ENCODE measurements at regions not wholly inside any gene's neighbourhood (a gene's known extent, or its start where the extent isn't known, plus 50 kb on each side); places are given as distances from the start of the nearest gene placed in this dataset.

DNA sequence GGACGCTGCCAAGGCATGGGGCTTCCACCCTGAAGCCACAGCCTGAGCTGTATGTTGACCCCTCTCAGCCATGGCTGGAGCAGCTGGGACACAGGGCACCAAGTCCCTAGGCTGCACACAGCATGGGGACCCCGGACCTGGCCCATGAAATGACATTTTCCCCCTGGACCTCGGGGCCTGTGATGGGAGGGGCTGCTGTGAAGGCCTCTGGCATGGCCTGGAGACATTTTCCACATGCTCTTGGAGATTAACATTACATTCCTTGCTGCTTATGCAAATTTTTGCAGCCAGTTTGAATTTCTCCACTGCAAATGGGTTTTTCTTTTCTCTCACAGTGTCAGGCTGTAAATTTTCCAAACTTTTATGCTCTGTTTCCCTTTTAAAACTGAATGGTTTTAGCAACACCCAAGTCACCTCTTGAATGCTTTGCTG, 463.6 kb downstream of the ZWINT start:
- Histone ChIP-seq H3K4me1 (no peaks in the 10 kb centered on the region), H3K27me3 (no peaks in the 10 kb centered on the region)
- WGBS: 64% methylated on average over 2 of the region's 3 CpGs

DNA sequence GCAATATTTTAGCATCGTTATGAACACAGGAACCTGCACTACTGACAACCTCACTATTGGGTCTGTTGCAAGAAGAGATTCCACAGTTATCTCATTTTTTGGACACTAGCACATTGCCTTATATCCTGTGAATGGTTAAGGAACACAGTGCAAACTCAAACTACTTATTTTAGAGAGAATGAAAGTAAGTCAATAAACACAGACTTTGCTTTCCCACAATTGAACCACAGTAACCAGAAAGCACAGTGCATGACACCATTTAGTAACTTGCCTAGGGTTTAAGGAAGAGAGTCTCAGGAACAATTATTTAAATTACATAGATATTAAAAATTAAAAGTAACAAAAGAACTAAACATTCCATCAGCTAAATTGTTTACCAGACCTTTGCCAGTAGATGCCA, 468.8 kb downstream of the ZWINT start:
- H3K27me3 ChIP-seq: no peaks in the 10 kb centered on the region
- DNase-seq (ENCODE audit: extremely low spot score): no peak
- H3K9me3 ChIP-seq: peaks cover 0 to 3% (median 0%) of the 10 kb centered on the region in 4 donors
- WGBS: 63% methylated on average over 1 of the region's 1 CpG
- intact Hi-C loops (cut with DNase I): no loop called here
- H3K27ac ChIP-seq (replicated peaks in 1 of 4): no peak overlapping the region
- H3K4me3 ChIP-seq: no peak overlapping the region
- TF ChIP-seq EP300 (IDR thresholded peaks at IDR 0.05): no peak
- TF ChIP-seq POLR2A (IDR thresholded peaks at IDR 0.05; ENCODE audit: low read depth): no peak
- no peak for TF ChIP-seq POLR2AphosphoS5 (IDR thresholded peaks at IDR 0.05)
- TF ChIP-seq, protein P1, sequence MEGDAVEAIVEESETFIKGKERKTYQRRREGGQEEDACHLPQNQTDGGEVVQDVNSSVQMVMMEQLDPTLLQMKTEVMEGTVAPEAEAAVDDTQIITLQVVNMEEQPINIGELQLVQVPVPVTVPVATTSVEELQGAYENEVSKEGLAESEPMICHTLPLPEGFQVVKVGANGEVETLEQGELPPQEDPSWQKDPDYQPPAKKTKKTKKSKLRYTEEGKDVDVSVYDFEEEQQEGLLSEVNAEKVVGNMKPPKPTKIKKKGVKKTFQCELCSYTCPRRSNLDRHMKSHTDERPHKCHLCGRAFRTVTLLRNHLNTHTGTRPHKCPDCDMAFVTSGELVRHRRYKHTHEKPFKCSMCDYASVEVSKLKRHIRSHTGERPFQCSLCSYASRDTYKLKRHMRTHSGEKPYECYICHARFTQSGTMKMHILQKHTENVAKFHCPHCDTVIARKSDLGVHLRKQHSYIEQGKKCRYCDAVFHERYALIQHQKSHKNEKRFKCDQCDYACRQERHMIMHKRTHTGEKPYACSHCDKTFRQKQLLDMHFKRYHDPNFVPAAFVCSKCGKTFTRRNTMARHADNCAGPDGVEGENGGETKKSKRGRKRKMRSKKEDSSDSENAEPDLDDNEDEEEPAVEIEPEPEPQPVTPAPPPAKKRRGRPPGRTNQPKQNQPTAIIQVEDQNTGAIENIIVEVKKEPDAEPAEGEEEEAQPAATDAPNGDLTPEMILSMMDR (IDR thresholded peaks at IDR 0.05): no peak
- no peaks in the 10 kb centered on the region for H3K4me1 ChIP-seq
- H3K36me3 ChIP-seq: no peaks in the 10 kb centered on the region

More for the DNA sequence above, 463.6 kb downstream of the ZWINT start:
- no peaks in the 10 kb centered on the region for H3K36me3 ChIP-seq
- H3K4me3 ChIP-seq: no peak overlapping the region
- TF ChIP-seq POLR2A (IDR thresholded peaks at IDR 0.05; ENCODE audit: low read depth): no peak
- TF ChIP-seq POLR2AphosphoS5 (IDR thresholded peaks at IDR 0.05): no peak
- TF ChIP-seq, protein P1 (IDR thresholded peaks at IDR 0.05): no peak
- TF ChIP-seq EP300 (IDR thresholded peaks at IDR 0.05): no peak
- no peaks in the 10 kb centered on the region for H3K9me3 ChIP-seq
- DNase-seq (ENCODE audit: extremely low spot score): no peak
- H3K27ac ChIP-seq (replicated peaks in 1 of 4): no peak overlapping the region
- intact Hi-C loops (cut with DNase I): no loop called here

DNA sequence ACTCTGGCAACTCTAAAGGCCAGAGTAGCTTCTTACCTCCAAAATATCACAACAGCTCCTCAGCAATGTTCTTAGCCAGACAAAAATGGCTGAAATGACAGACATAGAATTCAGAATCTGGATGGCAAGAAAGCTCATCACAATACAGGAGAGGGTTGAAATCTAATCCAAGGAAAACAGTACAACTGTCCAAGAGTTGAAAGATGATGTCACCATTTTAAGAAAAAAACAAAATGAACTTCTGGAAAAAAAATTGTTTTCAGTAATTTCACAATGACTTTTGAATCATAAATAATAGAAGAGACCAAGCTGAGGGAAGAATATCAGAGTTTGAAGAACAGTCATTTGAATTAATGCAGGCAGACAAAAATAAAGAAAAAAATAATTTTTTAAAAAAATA, 479.5 kb downstream of the ZWINT start:
- H3K4me1 ChIP-seq: no peaks in the 10 kb centered on the region
- no peaks in the 10 kb centered on the region for H3K36me3 ChIP-seq
- TF ChIP-seq, protein P1 (IDR thresholded peaks at IDR 0.05): no peak
- no peak for TF ChIP-seq POLR2A (IDR thresholded peaks at IDR 0.05; ENCODE audit: low read depth)
- H3K27ac ChIP-seq (replicated peaks in 1 of 4): no peak overlapping the region
- no peak for DNase-seq (ENCODE audit: extremely low spot score)
- no peaks in the 10 kb centered on the region for H3K9me3 ChIP-seq
- H3K4me3 ChIP-seq: no peak overlapping the region
- H3K27me3 ChIP-seq: no peaks in the 10 kb centered on the region
- intact Hi-C loops (cut with DNase I): no loop called here

DNA sequence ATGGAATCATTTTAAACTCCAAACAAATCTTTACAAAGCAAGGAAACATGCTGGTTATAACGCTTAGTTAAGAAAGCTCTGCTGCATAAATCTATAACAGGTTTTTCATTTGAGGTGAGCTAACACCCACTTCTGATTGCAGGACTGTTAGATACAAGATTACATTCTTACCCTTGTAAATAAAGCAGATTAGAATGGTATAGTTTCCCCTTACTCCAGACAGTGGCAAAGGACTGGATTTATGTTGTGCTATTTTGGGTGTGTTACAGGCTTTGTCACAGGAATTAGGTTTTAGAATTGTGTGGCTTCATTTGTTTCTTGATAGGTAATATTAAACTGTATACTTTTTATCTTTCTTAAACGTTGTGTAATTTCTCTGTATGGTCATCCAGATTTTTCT, 487.6 kb downstream of the ZWINT start:
- TF ChIP-seq EP300 (IDR thresholded peaks at IDR 0.05) (no peak), POLR2AphosphoS5 (IDR thresholded peaks at IDR 0.05) (no peak)
- WGBS: 72% methylated on average over 2 of the region's 2 CpGs
- intact Hi-C loops (cut with DNase I): no loop called here
- Histone ChIP-seq H3K36me3 (no peaks in the 10 kb centered on the region), H3K4me3 (no peak overlapping the region), H3K27me3 (no peaks in the 10 kb centered on the region), H3K4me1 (no peaks in the 10 kb centered on the region), H3K9me3 (no peaks in the 10 kb centered on the region), H3K27ac (replicated peaks in 1 of 4) (no peak overlapping the region)
- no peak for DNase-seq (ENCODE audit: extremely low spot score)

DNA sequence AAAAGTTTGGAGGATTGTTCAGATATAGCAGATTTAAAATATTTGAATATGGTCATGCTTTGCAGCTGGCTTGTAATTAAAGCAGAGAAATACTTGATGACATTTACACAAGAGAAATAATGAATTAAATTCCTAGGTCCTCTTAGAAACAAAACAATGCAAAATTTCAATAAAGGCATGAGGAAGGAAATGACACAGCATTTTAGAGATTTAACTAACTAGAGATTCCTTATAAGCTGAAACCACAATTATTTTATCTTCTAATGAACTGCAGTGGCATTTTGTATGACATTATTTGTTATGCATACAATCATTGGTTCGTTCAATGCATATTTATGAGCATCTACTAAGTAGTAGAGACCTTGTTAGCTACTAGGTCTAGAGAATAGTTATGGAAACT, 490.9 kb downstream of the ZWINT start:
- WGBS: 78% methylated on average over 1 of the region's 1 CpG
- intact Hi-C loops (cut with DNase I): no loop called here
- H3K36me3 ChIP-seq: no peaks in the 10 kb centered on the region
- no peak for DNase-seq (ENCODE audit: extremely low spot score)
- H3K27ac ChIP-seq (replicated peaks in 1 of 4): no peak overlapping the region
- H3K9me3 ChIP-seq: no peaks in the 10 kb centered on the region
- TF ChIP-seq POLR2AphosphoS5 (IDR thresholded peaks at IDR 0.05) (no peak), POLR2A (IDR thresholded peaks at IDR 0.05; ENCODE audit: low read depth) (no peak), EP300 (IDR thresholded peaks at IDR 0.05) (no peak)
- TF ChIP-seq, protein P1 (IDR thresholded peaks at IDR 0.05): no peak
- no peaks in the 10 kb centered on the region for H3K4me1 ChIP-seq
- H3K4me3 ChIP-seq: no peak overlapping the region
- no peaks in the 10 kb centered on the region for H3K27me3 ChIP-seq
